Gastrocnemius medialis (tissue), 4 donors: ENCODE measurements at regions not wholly inside any gene's neighbourhood (a gene's known extent, or its start where the extent isn't known, plus 50 kb on each side); places are given as distances from the start of the nearest gene placed in this dataset.
"Not testable (repeated sequence)": the region's sequence is repeated elsewhere in the genome, so short reads cannot be mapped to it uniquely, and the experiment has no call there.

Source experiments
- ATAC-seq, 2 donors: fragments of 150-250 bp; one replicate each; pipeline ENCODE4 v1.9.1; 2016
- DNase-seq, 2 donors: peaks; one replicate each; pipeline ENCODE4 v3.0.0-alpha.2; 2019
- H3K27ac ChIP-seq, 4 donors: fragments of 200-600 bp; sonication (generic); 1 replicate in 1 of 4; 2 replicates in 3 of 4; pipeline ENCODE4 v1.5.1; 2016 to 2018; ENCODE audit warnings: mild to moderate bottlenecking in 2 of 4, moderate library complexity in 1 of 4
- H3K27me3 ChIP-seq, 3 donors: fragments of 200-600 bp; sonication (generic) in 2 of 3; 1 replicate in 1 of 3; 2 replicates in 2 of 3; pipeline versions ENCODE4 v1.5.1 to v1.6.0; 2016 to 2019; ENCODE audit warnings: mild to moderate bottlenecking in 1 of 3, moderate library complexity in 1 of 3
- H3K36me3 ChIP-seq, 2 donors: fragments of 200-600 bp; sonication (generic) in 1 of 2; one replicate each; pipeline ENCODE4 v1.5.1; 2017 to 2018
- H3K4me1 ChIP-seq, 2 donors: fragments of 200-600 bp; sonication (generic) in 1 of 2; one replicate each; pipeline ENCODE4 v1.5.1; 2016 to 2017; ENCODE audit warnings: mild to moderate bottlenecking in 2 of 2
- H3K4me3 ChIP-seq, 4 donors: fragments of 200-600 bp; sonication (generic) in 3 of 4; 1 replicate in 1 of 4; 2 replicates in 3 of 4; pipeline ENCODE4 v1.5.1; 2016 to 2019; ENCODE audit warnings: mild to moderate bottlenecking in 2 of 4
- H3K9me3 ChIP-seq, 3 donors: fragments of 200-600 bp; sonication (generic) in 2 of 3; 1 replicate in 1 of 3; 2 replicates in 2 of 3; pipeline ENCODE4 v1.5.1; 2016 to 2019
- CTCF ChIP-seq, 5 experiments: fragments of 450-650 bp in 3 of 5; fragments of 200-600 bp in 2 of 5; sonication (generic) in 2 of 5; IDR thresholded peaks in 4 of 5; conservative IDR thresholded peaks in 1 of 5; 1 replicate in 4 of 5; 2 replicates in 1 of 5; pipeline ENCODE4 v1.5.1; 2016 to 2019; ENCODE audit warnings: antibody characterized with exemption in 5 of 5, mild to moderate bottlenecking in 3 of 5, moderate library complexity in 3 of 5
- POLR2A ChIP-seq, 2 donors: fragments of 450-650 bp; IDR thresholded peaks; one replicate each; pipeline ENCODE4 v1.6.1; 2017; ENCODE audit warnings: antibody characterized with exemption in 2 of 2, mild to moderate bottlenecking in 2 of 2, moderate library complexity in 2 of 2
- in situ Hi-C, 4 donors: fragments of 200-750 bp; cut with MboI; loops; one replicate each; pipeline versions ENCODE4 v1.15.0 to v1.8.0; 2017; ENCODE audit warnings: low sequenced_read_pairs in 4 of 4
- intact Hi-C: fragments of 100-400 bp; cut with DNase I; formaldehyde crosslinking; loops from one replicate; pipeline ENCODE4 v1.15.1; 2023; ENCODE audit warnings: low total_unique reads

- Histone ChIP-seq H3K36me3 (no peaks in the 10 kb centered on the region), H3K4me3 (no peak overlapping the region), H3K9me3 (no peaks in the 10 kb centered on the region), H3K27ac (no peak overlapping the region), H3K4me1 (no peaks in the 10 kb centered on the region), H3K27me3 (no peaks in the 10 kb centered on the region)
- TF ChIP-seq CTCF (IDR thresholded peaks at IDR 0.05 in 4 of 5, conservative IDR thresholded peaks at IDR 0.05 in 1 of 5) (no peak), POLR2A (IDR thresholded peaks at IDR 0.05) (no peak)
- no peak for ATAC-seq
- intact Hi-C loops, result no loop called here
- in situ Hi-C loops, result no loop called here
- no peak for DNase-seq
These were observed 79.4 kb upstream of the VEPH1 start for GRCh38 chr3:157582637-157582973.

- ATAC-seq, DNase-seq, intact Hi-C loops: not testable (repeated sequence)
These were observed 78.9 kb upstream of the VEPH1 start for GRCh38 chr3:157581956-157582636.

GRCh38 chr3:157581371-157581770 is 78.2 kb upstream of the VEPH1 start:
- no peaks in the 10 kb centered on the region for H3K27me3 ChIP-seq
- H3K36me3 ChIP-seq, result no peaks in the 10 kb centered on the region
- ATAC-seq, result no peak
- H3K27ac ChIP-seq, result no peak overlapping the region
- no peaks in the 10 kb centered on the region for H3K4me1 ChIP-seq
- TF ChIP-seq POLR2A (IDR thresholded peaks at IDR 0.05) (no peak), CTCF (IDR thresholded peaks at IDR 0.05 in 4 of 5, conservative IDR thresholded peaks at IDR 0.05 in 1 of 5) (no peak)
- H3K4me3 ChIP-seq, result no peak overlapping the region
- no peaks in the 10 kb centered on the region for H3K9me3 ChIP-seq
- DNase-seq, result no peak
- in situ Hi-C loops (no loop called here), intact Hi-C loops (no loop called here)

More at GRCh38 chr3:157581956-157582636, 78.9 kb upstream of the VEPH1 start:
- H3K4me1 ChIP-seq, H3K36me3 ChIP-seq, H3K4me3 ChIP-seq, H3K27ac ChIP-seq, H3K9me3 ChIP-seq, H3K27me3 ChIP-seq, in situ Hi-C loops: not testable (repeated sequence)

GRCh38 chr3:157578181-157578580 is 75.0 kb upstream of the VEPH1 start:
- H3K27me3 ChIP-seq, result no peaks in the 10 kb centered on the region
- in situ Hi-C loops (no loop called here), intact Hi-C loops (no loop called here)
- no peaks in the 10 kb centered on the region for H3K9me3 ChIP-seq
- no peak overlapping the region for H3K4me3 ChIP-seq
- H3K36me3 ChIP-seq, result no peaks in the 10 kb centered on the region
- DNase-seq (no peak), ATAC-seq (no peak)
- no peak for TF ChIP-seq POLR2A (IDR thresholded peaks at IDR 0.05)
- TF ChIP-seq CTCF (IDR thresholded peaks at IDR 0.05 in 4 of 5, conservative IDR thresholded peaks at IDR 0.05 in 1 of 5), result no peak
- H3K4me1 ChIP-seq, result no peaks in the 10 kb centered on the region
- no peak overlapping the region for H3K27ac ChIP-seq

GRCh38 chr3:157574531-157574930 is 71.3 kb upstream of the VEPH1 start:
- Histone ChIP-seq H3K36me3 (no peaks in the 10 kb centered on the region), H3K4me1 (no peaks in the 10 kb centered on the region), H3K4me3 (no peak overlapping the region), H3K9me3 (no peaks in the 10 kb centered on the region), H3K27ac (no peak overlapping the region), H3K27me3 (no peaks in the 10 kb centered on the region)
- TF ChIP-seq POLR2A (IDR thresholded peaks at IDR 0.05) (no peak), CTCF (IDR thresholded peaks at IDR 0.05 in 4 of 5, conservative IDR thresholded peaks at IDR 0.05 in 1 of 5) (no peak)
- intact Hi-C loops (no loop called here), in situ Hi-C loops (no loop called here)
- no peak for DNase-seq
- ATAC-seq, result no peak
